HG02885 (cell line): ENCODE measurements at regions not wholly inside any gene's neighbourhood (a gene's known extent, or its start where the extent isn't known, plus 50 kb on each side); places are given as distances from the start of the nearest gene placed in this dataset.

Experiments used
- ATAC-seq: cut with Tn5 transposase; IDR thresholded peaks from one replicate; pipeline ENCODE4 v1.9.1; 2021; ENCODE audit warnings: mild to moderate bottlenecking; ENCODE audit not compliant: unreplicated experiment, poor library complexity

- ATAC-seq, result no peak
These were observed 212.5 kb downstream of the GADD45G start for GRCh38 chr9:89817151-89817950.

GRCh38 chr9:89820337-89820736, 215.5 kb downstream of the GADD45G start:
- no peak for ATAC-seq

- ATAC-seq, result no peak
These were observed 216.3 kb downstream of the GADD45G start for GRCh38 chr9:89821081-89821480.

- ATAC-seq, result no peak
These were observed 218.2 kb downstream of the GADD45G start for GRCh38 chr9:89822996-89823395.

GRCh38 chr9:89825669-89826068, 220.9 kb downstream of the GADD45G start:
- no peak for ATAC-seq

- no peak for ATAC-seq
These were observed 221.4 kb downstream of the GADD45G start for GRCh38 chr9:89826186-89826585.

GRCh38 chr9:89829346-89829745, 224.5 kb downstream of the GADD45G start:
- ATAC-seq, result no peak

- no peak for ATAC-seq
These were observed 230.9 kb downstream of the GADD45G start for GRCh38 chr9:89835666-89836065.

GRCh38 chr9:89837162-89837933, 232.5 kb downstream of the GADD45G start:
- no peak for ATAC-seq

- no peak for ATAC-seq
These were observed 233.1 kb downstream of the GADD45G start for GRCh38 chr9:89837934-89838310.

- ATAC-seq, result no peak
These were observed 233.8 kb downstream of the GADD45G start for GRCh38 chr9:89838621-89839020.

- ATAC-seq, result no peak
These were observed 234.6 kb downstream of the GADD45G start for GRCh38 chr9:89839449-89839848.

- no peak for ATAC-seq
These were observed 235.1 kb downstream of the GADD45G start for GRCh38 chr9:89839952-89840351.

GRCh38 chr9:89841456-89841855, 236.6 kb downstream of the GADD45G start:
- no peak for ATAC-seq

GRCh38 chr9:89842267-89842768, 237.5 kb downstream of the GADD45G start:
- no peak for ATAC-seq

- ATAC-seq, result no peak
These were observed 238.3 kb downstream of the GADD45G start for GRCh38 chr9:89843074-89843473.

- no peak for ATAC-seq
These were observed 238.8 kb downstream of the GADD45G start for GRCh38 chr9:89843591-89843990.

GRCh38 chr9:89844075-89844474, 239.3 kb downstream of the GADD45G start:
- no peak for ATAC-seq

GRCh38 chr9:89844535-89844934, 239.7 kb downstream of the GADD45G start:
- ATAC-seq, result no peak

GRCh38 chr9:89845321-89845720, 240.5 kb downstream of the GADD45G start:
- ATAC-seq, result no peak

GRCh38 chr9:89845862-89846261, 241.1 kb downstream of the GADD45G start:
- ATAC-seq, result no peak
